Body of pancreas (tissue), 4 donors: ENCODE measurements at regions not wholly inside any gene's neighbourhood (a gene's known extent, or its start where the extent isn't known, plus 50 kb on each side); places are given as distances from the start of the nearest gene placed in this dataset.

Source experiments
- CTCF ChIP-seq, 7 experiments: fragments of 450-650 bp in 4 of 7; fragments of 200-600 bp in 3 of 7; sonication (generic) in 3 of 7; IDR thresholded peaks; one replicate each; pipeline ENCODE4 v1.5.1; 2016 to 2019; ENCODE audit warnings: antibody characterized with exemption in 7 of 7
- POLR2A ChIP-seq, 3 donors: fragments of 450-650 bp; IDR thresholded peaks; one replicate each; pipeline ENCODE4 v1.6.1; 2016; ENCODE audit warnings: antibody characterized with exemption in 3 of 3, mild to moderate bottlenecking in 2 of 3

DNA sequence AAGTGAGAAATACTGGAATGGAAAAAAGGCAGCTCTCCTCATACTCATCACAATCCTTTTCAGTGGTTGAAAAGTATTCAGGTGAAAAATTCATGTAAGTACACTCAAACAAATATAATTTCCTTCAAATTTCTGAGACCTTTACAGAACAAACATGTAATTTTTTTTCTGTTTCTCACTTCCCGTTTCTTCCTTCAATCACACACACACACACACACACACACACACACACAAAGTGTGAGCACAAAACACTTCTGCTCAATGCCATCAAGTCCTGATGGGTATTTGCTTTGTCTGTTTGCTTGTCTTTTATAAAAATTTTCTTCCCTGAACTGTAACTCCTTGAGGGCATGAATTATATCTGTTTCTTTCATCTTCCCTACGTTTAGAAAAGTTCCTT, 110.6 kb downstream of the LIG4 start:
- TF ChIP-seq CTCF (IDR thresholded peaks at IDR 0.05), result no peak
- no peak for TF ChIP-seq POLR2A (IDR thresholded peaks at IDR 0.05)
